ENCODE measurements at regions not wholly inside any gene's neighbourhood (a gene's known extent, or its start where the extent isn't known, plus 50 kb on each side); places are given as distances from the start of the nearest gene placed in this dataset.

GRCh38 chr4:100841911-100842310 is 324.1 kb upstream of the EMCN start:
- no peak for DNase-seq

GRCh38 chr4:100839712-100840111 is 321.9 kb upstream of the EMCN start:
- DNase-seq = no peak

- no peak for DNase-seq
These were observed 320.5 kb upstream of the EMCN start for GRCh38 chr4:100838286-100838685.

GRCh38 chr4:100836929-100837328 is 319.1 kb upstream of the EMCN start:
- no peak for DNase-seq

- no peak for DNase-seq
These were observed 316.8 kb upstream of the EMCN start for GRCh38 chr4:100834616-100835015.

- DNase-seq = no peak
These were observed 316.1 kb upstream of the EMCN start for GRCh38 chr4:100833906-100834305.

- no peak for DNase-seq
These were observed 311.3 kb upstream of the EMCN start for GRCh38 chr4:100828986-100829685.

GRCh38 chr4:100828364-100828763 is 310.5 kb upstream of the EMCN start:
- no peak for DNase-seq

- no peak for DNase-seq
These were observed 309.9 kb upstream of the EMCN start for GRCh38 chr4:100827756-100828155.

- DNase-seq = no peak
These were observed 309.2 kb upstream of the EMCN start for GRCh38 chr4:100826808-100827548.

- no peak for DNase-seq
These were observed 308.2 kb upstream of the EMCN start for GRCh38 chr4:100826067-100826466.

GRCh38 chr4:100823993-100824323 is 306.1 kb upstream of the EMCN start:
- no peak for DNase-seq

GRCh38 chr4:100823066-100823992 is 305.5 kb upstream of the EMCN start:
- DNase-seq = no peak

GRCh38 chr4:100820249-100820648 is 302.4 kb upstream of the EMCN start:
- no peak for DNase-seq

- DNase-seq = no peak
These were observed 301.7 kb upstream of the EMCN start for GRCh38 chr4:100819505-100819904.

GRCh38 chr4:100816436-100817045 is 298.7 kb upstream of the EMCN start:
- no peak for DNase-seq

GRCh38 chr4:100811046-100811445 is 293.2 kb upstream of the EMCN start:
- DNase-seq = no peak

GRCh38 chr4:100809506-100809905 is 291.7 kb upstream of the EMCN start:
- DNase-seq = no peak

- DNase-seq = no peak
These were observed 289.2 kb upstream of the EMCN start for GRCh38 chr4:100806988-100807387.

GRCh38 chr4:100805538-100805937 is 287.7 kb upstream of the EMCN start:
- DNase-seq = no peak

GRCh38 chr4:100804576-100805360 is 286.9 kb upstream of the EMCN start:
- DNase-seq = no peak

GRCh38 chr4:100803751-100804150 is 285.9 kb upstream of the EMCN start:
- no peak for DNase-seq
